K562 (cell line): ENCODE measurements at regions not wholly inside any gene's neighbourhood (a gene's known extent, or its start where the extent isn't known, plus 50 kb on each side); places are given as distances from the start of the nearest gene placed in this dataset.

Experiments used
- ATAC-seq: fragments of 200-7000 bp; cut with Tn5 transposase; 3 replicates; pipeline ENCODE4 v1.9.1; 2020; ENCODE audit warnings: moderate library complexity
- BruUV-seq: library from RNA; stranded (reverse); fragments of 400-500 nt; replicated peaks from 2 replicates; lab custom pipeline; 2021; lab: Mats Ljungman, UMichigan
- CTCF ChIA-PET: fragments of 300-600 bp; formaldehyde crosslinking; extraction: SDS; loops from one replicate; lab custom pipeline; 2021; ENCODE audit warnings: low intra/inter-chr PET ratio; lab: Yijun Ruan, JAX
- POLR2A ChIA-PET: fragments of 300-600, 350-650 bp; sonication (Branson Sonifier 250); formaldehyde crosslinking; extraction: SDS; loops from one replicate; lab custom pipeline; 2021; ENCODE audit warnings: antibody characterized with exemption, inconsistent platforms; lab: Yijun Ruan, JAX
- DNase-seq, 4 experiments: peaks; one replicate each; pipeline versions ENCODE4 v3.0.0 to v3.0.0-alpha.2; 2011 to 2018; ENCODE audit warnings: low spot score in 3 of 4, mixed read lengths in 3 of 4; ENCODE audit errors: extremely low read depth in 1 of 4
- FAIRE-seq: peaks from 2 replicates; lab custom pipeline; 2011; peaks lifted over from hg19 to GRCh38; lab: Jason Lieb, UNC
- H2AFZ ChIP-seq: 2 replicates; pipeline ENCODE4 v1.6.0; 2011; ENCODE audit warnings: low read depth, low read length, control low read depth, inconsistent platforms
- H3K27ac ChIP-seq: fragments of 200-600 bp; 3 replicates; pipeline ENCODE4 v1.8.0; 2011; ENCODE audit warnings: low read depth, mild to moderate bottlenecking, control low read depth, inconsistent platforms, low read length, moderate library complexity, mixed read lengths; ENCODE audit errors: extremely low read depth
- H3K27me3 ChIP-seq, 2 experiments: fragments of 300-600 bp in 1 of 2; 2 replicates in 1 of 2; 3 replicates in 1 of 2; pipeline versions ENCODE4 v1.6.0 to v1.8.0; 2011; ENCODE audit warnings: inconsistent platforms in 2 of 2, low read length in 2 of 2, mild to moderate bottlenecking in 1 of 2, mixed read lengths in 1 of 2, moderate library complexity in 1 of 2; ENCODE audit not compliant: control insufficient read depth in 2 of 2, insufficient read depth in 2 of 2
- H3K36me3 ChIP-seq: fragments of 300-600 bp; 3 replicates; pipeline ENCODE4 v1.8.0; 2011; ENCODE audit warnings: mild to moderate bottlenecking, low read length, inconsistent platforms; ENCODE audit not compliant: control insufficient read depth, insufficient read depth
- H3K4me1 ChIP-seq, 2 experiments: fragments of 200-600 bp in 1 of 2; replicated peaks in 1 of 2; 2 replicates in 1 of 2; 3 replicates in 1 of 2; pipeline versions ENCODE4 v1.5.1 to v1.8.0; 2011; ENCODE audit warnings: inconsistent platforms in 2 of 2, low read length in 2 of 2, mild to moderate bottlenecking in 1 of 2, mixed read lengths in 1 of 2, moderate library complexity in 1 of 2; ENCODE audit not compliant: control insufficient read depth in 2 of 2, insufficient read depth in 2 of 2
- H3K4me2 ChIP-seq: 2 replicates; pipeline ENCODE4 v1.6.1; 2011; ENCODE audit warnings: low read length, control low read depth, inconsistent platforms, mixed read lengths; ENCODE audit not compliant: insufficient read depth
- H3K4me3 ChIP-seq: fragments of 200-600 bp; sonication (generic), shearing (Covaris generic); 2 replicates; pipeline ENCODE4 v1.5.1; 2016; ENCODE audit warnings: control low read depth, inconsistent platforms
- H3K79me2 ChIP-seq: fragments of 200-600 bp; 3 replicates; pipeline ENCODE4 v1.8.0; 2011; ENCODE audit warnings: low read length, inconsistent platforms; ENCODE audit not compliant: control insufficient read depth, insufficient read depth
- H3K9ac ChIP-seq, 2 experiments: 2 replicates each; pipeline versions ENCODE4 v1.6.0 to v1.6.1; 2011; ENCODE audit warnings: low read depth in 2 of 2, low read length in 2 of 2, control low read depth in 1 of 2, inconsistent platforms in 1 of 2, mild to moderate bottlenecking in 1 of 2, mixed read lengths in 1 of 2; ENCODE audit not compliant: insufficient read depth in 1 of 2
- H3K9me1 ChIP-seq: one replicate; pipeline ENCODE4 v1.6.0; 2011; ENCODE audit warnings: inconsistent platforms, mild to moderate bottlenecking, low read length, moderate library complexity; ENCODE audit not compliant: control insufficient read depth, insufficient read depth
- H3K9me3 ChIP-seq: replicated peaks from 2 replicates; pipeline ENCODE4 v1.5.1; 2011; ENCODE audit warnings: low read depth, low read length, inconsistent platforms; ENCODE audit not compliant: control insufficient read depth, insufficient read depth
- H4K20me1 ChIP-seq: replicated peaks from 2 replicates; pipeline ENCODE4 v1.6.1; 2011; ENCODE audit warnings: low read length, inconsistent platforms, mixed read lengths; ENCODE audit not compliant: control insufficient read depth, insufficient read depth
- CHD7 ChIP-seq: fragments of 200-600 bp; sonication (generic); IDR thresholded peaks from one replicate; pipeline ENCODE4 v1.6.1; 2012; ENCODE audit warnings: mild to moderate bottlenecking, low read depth, low read length, inconsistent platforms
- NCOA2 ChIP-seq, 2 experiments: fragments of 450-650 bp; IDR thresholded peaks; 2 replicates each; pipeline ENCODE4 v1.6.1; 2018; ENCODE audit warnings: mild to moderate bottlenecking in 2 of 2, moderate library complexity in 1 of 2; ENCODE audit not compliant: partially characterized antibody in 2 of 2
- PML ChIP-seq: IDR thresholded peaks from 2 replicates; pipeline ENCODE4 v1.6.1; 2012; ENCODE audit warnings: low read length, inconsistent platforms
- SMAD1 ChIP-seq: fragments of 150-350 bp; IDR thresholded peaks from 2 replicates; pipeline ENCODE4 v1.6.1; 2014; ENCODE audit warnings: low read length, low read depth; ENCODE audit not compliant: partially characterized antibody
- ZBTB26 ChIP-seq: fragments of 450-650 bp; formaldehyde crosslinking; IDR thresholded peaks from 2 replicates; pipeline ENCODE4 v1.4.0; 2022; ENCODE audit warnings: missing genetic modification characterization
- ZNF707 ChIP-seq: fragments of 250-450 bp; sonication (Bioruptor Pico); conservative IDR thresholded peaks from 2 replicates; pipeline ENCODE4 v1.8.0; 2022; ENCODE audit warnings: inconsistent platforms, mild to moderate bottlenecking, moderate library complexity
- WGBS: fragments of 100-300 bp; shearing (Covaris generic); methylation state at CpG from one replicate; pipeline ENCODE4 v1.1.6; 2016; ENCODE audit warnings: low coverage, mixed read lengths; ENCODE audit not compliant: insufficient coverage; ENCODE audit errors: missing lambda C conversion rate; 5-methylcytosine and 5-hydroxymethylcytosine counted together
- in situ Hi-C: fragments of 300-500 bp; cut with MboI; formaldehyde crosslinking; loops from 4 replicates; pipeline ENCODE4 v1.15.0; 2018; ENCODE audit warnings: inconsistent platforms, mixed read lengths
- intact Hi-C: fragments of 100-400 bp; cut with micrococcal nuclease; formaldehyde crosslinking; loops from 2 replicates; pipeline ENCODE4 v1.14.2; 2022

- DNase-seq (no peak), ATAC-seq (no peak), FAIRE-seq (no peak)
- 0% methylated on average over 4 of the region's 4 CpGs for WGBS
- POLR2A ChIA-PET, result interaction anchor here (0.6 kb wide), 1 partner anchor 136 kb away, joined by 4 read pairs; no protein-coding TSS in a partner anchor
- Histone ChIP-seq H4K20me1 (no peaks in the 10 kb centered on the region), H3K9me3 (no peaks in the 10 kb centered on the region), H2AFZ (no peak overlapping the region), H3K27ac (no peak overlapping the region), H3K27me3 (no peaks in the 10 kb centered on the region), H3K4me3 (no peak overlapping the region), H3K36me3 (no peaks in the 10 kb centered on the region), H3K9ac (no peak overlapping the region), H3K4me1 (no peaks in the 10 kb centered on the region), H3K4me2 (no peak overlapping the region), H3K79me2 (no peaks in the 10 kb centered on the region), H3K9me1 (no peaks in the 10 kb centered on the region)
- intact Hi-C loops (no loop called here), in situ Hi-C loops (no loop called here)
- CTCF ChIA-PET, result no interaction called here
- no TSS peak for BruUV-seq
- no peak for TF ChIP-seq ZBTB26 (CRISPR knock-in tag)
- no peak for TF ChIP-seq PML
- TF ChIP-seq CHD7, result no peak
- no peak for TF ChIP-seq NCOA2 (IDR thresholded peaks at IDR 0.05; ENCODE audit: partially characterized antibody in 2 of 2)
- TF ChIP-seq SMAD1, result no peak
- TF ChIP-seq ZNF707 (CRISPR knock-in tag), result no peak
Observed at GRCh38 chr3:30156586-30157498, 449.6 kb upstream of the TGFBR2 start.
